B cell (primary cell): ENCODE measurements at regions not wholly inside any gene's neighbourhood (a gene's known extent, or its start where the extent isn't known, plus 50 kb on each side); places are given as distances from the start of the nearest gene placed in this dataset.

ENCODE experiments used
- ATAC-seq: fragments of 200-7000 bp; cut with Tn5 transposase; one replicate; pipeline ENCODE4 v1.10.0; 2021; ENCODE audit warnings: low read depth, mild to moderate bottlenecking, moderate number of reproducible peaks, moderate library complexity
- CTCF ChIA-PET: fragments of 350-600 bp; sonication (Branson Sonifier 250); formaldehyde crosslinking; loops from one replicate; lab custom pipeline; 2021; ENCODE audit warnings: antibody characterized with exemption, inconsistent platforms; lab: Charles Lee
- POLR2A ChIA-PET: fragments of 350-600 bp; sonication (Branson Sonifier 250); formaldehyde crosslinking; loops from one replicate; lab custom pipeline; 2021; ENCODE audit warnings: antibody characterized with exemption; lab: Charles Lee
- DNase-seq: peaks from one replicate; pipeline ENCODE4 v3.0.0; 2013
- H2AFZ ChIP-seq: 2 replicates; pipeline ENCODE4 v1.6.1; 2012; ENCODE audit warnings: mild to moderate bottlenecking, low read depth, low read length; ENCODE audit not compliant: insufficient read depth, poor library complexity, severe bottlenecking
- H3K27ac ChIP-seq, 2 donors: 1 replicate in 1 of 2; 2 replicates in 1 of 2; pipeline ENCODE4 v1.5.1; 2012 to 2013; ENCODE audit warnings: low read length in 2 of 2, mild to moderate bottlenecking in 2 of 2, moderate library complexity in 1 of 2
- H3K27me3 ChIP-seq, 4 experiments: fragments of 200-600 bp in 1 of 4; sonication (generic) in 1 of 4; replicated peaks in 1 of 4; 1 replicate in 2 of 4; 2 replicates in 2 of 4; pipeline versions ENCODE4 v1.6.1 to v1.7.0; 2013 to 2016; ENCODE audit warnings: low read length in 3 of 4, mild to moderate bottlenecking in 2 of 4, mixed read lengths in 1 of 4, moderate library complexity in 1 of 4; ENCODE audit not compliant: insufficient read depth in 4 of 4, control insufficient read depth in 3 of 4; ENCODE audit errors: control extremely low read depth in 1 of 4
- H3K36me3 ChIP-seq, 2 experiments: replicated peaks in 1 of 2; 1 replicate in 1 of 2; 2 replicates in 1 of 2; pipeline versions ENCODE4 v1.6.1 to v1.7.1; 2013; ENCODE audit warnings: low read length in 1 of 2; ENCODE audit not compliant: insufficient read depth in 2 of 2, control insufficient read depth in 1 of 2; ENCODE audit errors: control extremely low read depth in 1 of 2, extremely low read depth in 1 of 2
- H3K4me1 ChIP-seq, 2 donors: fragments of 200-600 bp in 1 of 2; sonication (generic) in 1 of 2; 1 replicate in 1 of 2; 2 replicates in 1 of 2; pipeline versions ENCODE4 v1.5.1 to v1.6.1; 2013 to 2017; ENCODE audit warnings: low read length in 2 of 2; ENCODE audit not compliant: control insufficient read depth in 2 of 2, insufficient read depth in 2 of 2
- H3K4me2 ChIP-seq: replicated peaks from 2 replicates; pipeline ENCODE3; 2012; ENCODE audit warnings: mild to moderate bottlenecking, low read depth, low read length; ENCODE audit not compliant: poor library complexity, severe bottlenecking
- H3K4me3 ChIP-seq, 5 experiments: fragments of 200-600 bp in 1 of 5; sonication (generic) in 1 of 5; 1 replicate in 3 of 5; 2 replicates in 2 of 5; pipeline versions ENCODE4 v1.5.1 to v1.7.0; 2011 to 2016; ENCODE audit warnings: low read length in 4 of 5, mild to moderate bottlenecking in 4 of 5, low read depth in 2 of 5, control low read depth in 1 of 5, moderate library complexity in 1 of 5; ENCODE audit not compliant: insufficient read depth in 1 of 5; ENCODE audit errors: control extremely low read depth in 1 of 5, extremely low read depth in 1 of 5
- H3K79me2 ChIP-seq: fragments of 200-600 bp; sonication (generic); one replicate; pipeline ENCODE4 v1.6.0; 2016; ENCODE audit warnings: low read length; ENCODE audit not compliant: control insufficient read depth, insufficient read depth
- H3K9ac ChIP-seq: fragments of 200-600 bp; sonication (generic); 2 replicates; pipeline ENCODE4 v1.6.1; 2017; ENCODE audit warnings: mild to moderate bottlenecking, low read length, moderate library complexity
- H3K9me3 ChIP-seq, 3 donors: one replicate each; pipeline versions ENCODE4 v1.6.1 to v1.7.1; 2013; ENCODE audit warnings: low read length in 2 of 3; ENCODE audit not compliant: control insufficient read depth in 2 of 3, insufficient read depth in 1 of 3; ENCODE audit errors: control extremely low read depth in 1 of 3
- H4K20me1 ChIP-seq: 2 replicates; pipeline ENCODE4 v1.6.0; 2012; ENCODE audit warnings: mild to moderate bottlenecking, low read length; ENCODE audit not compliant: insufficient read depth, control insufficient read depth, poor library complexity, severe bottlenecking
- H3K27ac Mint-ChIP-seq: one replicate; pipeline ENCODE4 v1.8.0; 2021; ENCODE audit warnings: mixed read lengths
- H3K27me3 Mint-ChIP-seq: one replicate; pipeline ENCODE4 v1.8.0; 2021; ENCODE audit warnings: mixed read lengths
- H3K4me1 Mint-ChIP-seq: one replicate; pipeline ENCODE4 v1.8.0; 2021; ENCODE audit warnings: mixed read lengths
- H3K4me3 Mint-ChIP-seq: one replicate; pipeline ENCODE4 v1.8.0; 2021; ENCODE audit warnings: mixed read lengths
- H3K9me3 Mint-ChIP-seq: one replicate; pipeline ENCODE4 v1.8.0; 2022; ENCODE audit warnings: mixed read lengths; ENCODE audit not compliant: insufficient read depth
- CTCF ChIP-seq: fragments of 200-600 bp; IDR thresholded peaks from one replicate; pipeline ENCODE4 v1.8.0; 2022; ENCODE audit warnings: antibody characterized with exemption, mild to moderate bottlenecking
- EZH2 ChIP-seq: IDR thresholded peaks from 2 replicates; pipeline ENCODE4 v1.6.1; 2012; ENCODE audit warnings: borderline replicate concordance, low read depth, mild to moderate bottlenecking, moderate library complexity, low read length; ENCODE audit not compliant: insufficient read depth, poor library complexity, severe bottlenecking
- WGBS: methylation state at CpG from one replicate; pipeline ENCODE4 v1.1.5; 2013; ENCODE audit warnings: missing lambda C conversion rate; ENCODE audit not compliant: insufficient coverage; 5-methylcytosine and 5-hydroxymethylcytosine counted together
- intact Hi-C: fragments of 100-400 bp; cut with micrococcal nuclease; formaldehyde crosslinking; loops from one replicate; pipeline ENCODE4 v1.10.0; 2022

GRCh38 chr12:65758401-65758800 lies 65.9 kb upstream of the HMGA2 start:
- Histone ChIP-seq H3K9me3 (no peaks in the 10 kb centered on the region), H3K4me3 (no peak overlapping the region), H2AFZ (no peak overlapping the region), H3K27me3 (peaks cover 0 to 4% (median 0%) of the 10 kb centered on the region in 4 experiments), H3K36me3 (no peaks in the 10 kb centered on the region), H3K4me1 (no peaks in the 10 kb centered on the region), H3K4me2 (no peak overlapping the region), H3K79me2 (no peaks in the 10 kb centered on the region), H3K27ac (no peak overlapping the region), H3K9ac (no peak overlapping the region), H4K20me1 (no peaks in the 10 kb centered on the region)
- TF ChIP-seq EZH2: no peak
- no peak for TF ChIP-seq CTCF
- 94% methylated on average over 1 of the region's 2 CpGs for WGBS
- Mint-ChIP-seq H3K4me1 (no peaks in the 10 kb centered on the region), H3K27me3 (peaks cover 27% of the 10 kb centered on the region), H3K27ac (no peak overlapping the region), H3K4me3 (no peak overlapping the region), H3K9me3 (no peaks in the 10 kb centered on the region)
- ATAC-seq (no peak), DNase-seq (no peak)
- ChIA-PET POLR2A (no interaction called here), CTCF (no interaction called here)
- intact Hi-C loops: no loop called here

- CTCF ChIA-PET: no interaction called here
- H3K36me3 ChIP-seq: no peaks in the 10 kb centered on the region
- no peak overlapping the region for H3K27ac ChIP-seq
- Mint-ChIP-seq H3K9me3 (no peaks in the 10 kb centered on the region), H3K27ac (no peak overlapping the region), H3K27me3 (peaks cover 19% of the 10 kb centered on the region), H3K4me3 (no peak overlapping the region), H3K4me1 (no peaks in the 10 kb centered on the region)
- POLR2A ChIA-PET: no interaction called here
- no peak for DNase-seq
- H3K4me3 ChIP-seq: no peak overlapping the region
- H2AFZ ChIP-seq: no peak overlapping the region
- intact Hi-C loops: no loop called here
- TF ChIP-seq EZH2 (no peak), CTCF (no peak)
- H3K9ac ChIP-seq: no peak overlapping the region
- ATAC-seq: no peak
- H4K20me1 ChIP-seq: no peaks in the 10 kb centered on the region
- WGBS: 97% methylated on average over 6 of the region's 8 CpGs
- H3K4me1 ChIP-seq: no peaks in the 10 kb centered on the region
- no peaks in the 10 kb centered on the region for H3K79me2 ChIP-seq
- H3K4me2 ChIP-seq: no peak overlapping the region
- no peaks in the 10 kb centered on the region for H3K27me3 ChIP-seq
- no peaks in the 10 kb centered on the region for H3K9me3 ChIP-seq
These were observed 64.5 kb upstream of the HMGA2 start for GRCh38 chr12:65759735-65760134.
